ENCODE measurements at regions not wholly inside any gene's neighbourhood (a gene's known extent, or its start where the extent isn't known, plus 50 kb on each side); places are given as distances from the start of the nearest gene placed in this dataset.

GRCh38 chr3:99442599-99442998, 195.8 kb upstream of the COL8A1 start:
- no CpG with 5 or more reads among the region's 2 CpGs for WGBS (ENCODE audit: extremely low coverage, insufficient read length, low lambda C conversion rate)
- no peak overlapping the region for H3K9ac ChIP-seq (ENCODE audit: extremely low read depth, insufficient read length, low read length)
- no peak overlapping the region for H2AFZ ChIP-seq (ENCODE audit: low read length)
- H3K27ac ChIP-seq (ENCODE audit: insufficient read length, low read depth, low read length) = no peak overlapping the region
- no peaks in the 10 kb centered on the region for H3K27me3 ChIP-seq (ENCODE audit: insufficient read depth, low read length)
- no peaks in the 10 kb centered on the region for H3K9me3 ChIP-seq (ENCODE audit: control insufficient read depth, low read depth, low read length)
- H3K9me3 Mint-ChIP-seq = peaks cover 9 to 10% of the 10 kb centered on the region in 2 experiments; a peak in 4 of 5 replicates
- no peak overlapping the region for H4K5ac ChIP-seq (ENCODE audit: insufficient read length, low read depth, low read length)
- H3K79me2 ChIP-seq (ENCODE audit: insufficient read depth, low read length) = no peaks in the 10 kb centered on the region
- H2BK20ac ChIP-seq (ENCODE audit: low read depth, low read length, poor library complexity, severe bottlenecking) = no peak overlapping the region
- no peak overlapping the region for H2BK12ac ChIP-seq (ENCODE audit: insufficient read length, low read depth, low read length)
- no peak overlapping the region for H3K27ac Mint-ChIP-seq
- no peak overlapping the region for H4K8ac ChIP-seq (replicated peaks; ENCODE audit: insufficient read length, low read depth, low read length)
- H3K4me3 Mint-ChIP-seq = no peak overlapping the region
- no peak overlapping the region for H2BK120ac ChIP-seq (ENCODE audit: low read depth, low read length, poor library complexity, severe bottlenecking)
- H3K4me1 Mint-ChIP-seq = peaks cover 18 to 21% of the 10 kb centered on the region in 2 experiments
- H3K23ac ChIP-seq (ENCODE audit: insufficient read length, low read depth, low read length) = no peak overlapping the region
- H2BK15ac ChIP-seq (ENCODE audit: low read depth, low read length) = no peak overlapping the region
- no peak overlapping the region for H4K91ac ChIP-seq (ENCODE audit: insufficient read length, low read depth, low read length)
- H3K14ac ChIP-seq (ENCODE audit: insufficient read depth, low read length) = no peak overlapping the region
- H2AK5ac ChIP-seq (ENCODE audit: insufficient read length, low read length) = no peak overlapping the region
- H3K18ac ChIP-seq (ENCODE audit: insufficient read length, low read depth, low read length) = no peak overlapping the region
- H3T11ph ChIP-seq (ENCODE audit: low read length) = no peak overlapping the region
- peaks cover 2% of the 10 kb centered on the region; the same call in 1 of the 2 replicates for H3K4me1 ChIP-seq (ENCODE audit: insufficient read depth, low read length)
- H3K27me3 Mint-ChIP-seq (ENCODE audit: low read depth) = no peaks in the 10 kb centered on the region
- H4K20me1 ChIP-seq (ENCODE audit: control insufficient read depth, insufficient read depth, insufficient read length) = no peaks in the 10 kb centered on the region
- peaks cover 2 to 16% (median 6%) of the 10 kb centered on the region in 3 experiments; a peak in 5 of 7 replicates for H3K36me3 Mint-ChIP-seq (ENCODE audit: insufficient read depth in 1 of 3, low read depth in 3 of 3)
- H2BK5ac ChIP-seq (ENCODE audit: insufficient read length, low read length) = no peak overlapping the region
- TF ChIP-seq CTCF (conservative IDR thresholded peaks at IDR 0.05) = no peak
- H3K56ac ChIP-seq (ENCODE audit: insufficient read length, low read depth, low read length) = no peak overlapping the region
- H3K4me2 ChIP-seq (ENCODE audit: insufficient read depth, insufficient read length, low read length) = no peak overlapping the region
- H3K4ac ChIP-seq (ENCODE audit: low read depth, low read length) = no peak overlapping the region
- no peaks in the 10 kb centered on the region for H3K23me2 ChIP-seq (ENCODE audit: insufficient read length, low read depth, low read length, poor library complexity, severe bottlenecking)
- no peaks in the 10 kb centered on the region for H3K79me1 ChIP-seq (ENCODE audit: insufficient read depth, low read depth, low read length, poor library complexity, severe bottlenecking)
- DNase-seq = no peak
